DMS153 (cell line): ENCODE measurements at regions not wholly inside any gene's neighbourhood (a gene's known extent, or its start where the extent isn't known, plus 50 kb on each side); places are given as distances from the start of the nearest gene placed in this dataset.
A peak's percentile ranks its signal among the peaks of the same experiment; 100 is the strongest.

Source experiments
- DNase-seq: peaks from one replicate; lab custom pipeline; 2025; lab: John Stamatoyannopoulos, UW

GRCh38 chr9:36728651-36729520, 156.2 kb downstream of the MELK start:
- peak; percentile 63 for DNase-seq

GRCh38 chr9:36729906-36730305, 157.2 kb downstream of the MELK start:
- no peak for DNase-seq

GRCh38 chr9:36730414-36730813, 157.7 kb downstream of the MELK start:
- DNase-seq: no peak

GRCh38 chr9:36731068-36731956, 158.6 kb downstream of the MELK start:
- no peak for DNase-seq

- no peak for DNase-seq
These were observed 162.0 kb downstream of the MELK start for GRCh38 chr9:36734737-36735136.

- no peak for DNase-seq
These were observed 164.0 kb downstream of the MELK start for GRCh38 chr9:36736648-36737047.

- DNase-seq: no peak
These were observed 165.8 kb downstream of the MELK start for GRCh38 chr9:36738318-36738976.

- DNase-seq: no peak
These were observed 166.8 kb downstream of the MELK start for GRCh38 chr9:36739373-36740116.

GRCh38 chr9:36742264-36742663, 169.6 kb downstream of the MELK start:
- DNase-seq: peak; percentile 32

- DNase-seq: no peak
These were observed 172.0 kb downstream of the MELK start for GRCh38 chr9:36744678-36745077.

GRCh38 chr9:36745977-36746376, 173.3 kb downstream of the MELK start:
- DNase-seq: no peak

- DNase-seq: no peak
These were observed 173.7 kb downstream of the MELK start for GRCh38 chr9:36746415-36746814.

- DNase-seq: no peak
These were observed 175.7 kb downstream of the MELK start for GRCh38 chr9:36748322-36748899.

GRCh38 chr9:36749461-36749860, 176.8 kb downstream of the MELK start:
- DNase-seq: no peak

- no peak for DNase-seq
These were observed 177.9 kb downstream of the MELK start for GRCh38 chr9:36750630-36751029.

- no peak for DNase-seq
These were observed 182.3 kb downstream of the MELK start for GRCh38 chr9:36755019-36755418.

GRCh38 chr9:36759141-36759540, 186.4 kb downstream of the MELK start:
- DNase-seq: no peak

- no peak for DNase-seq
These were observed 187.3 kb downstream of the MELK start for GRCh38 chr9:36759976-36760375.

GRCh38 chr9:36760667-36761420, 188.1 kb downstream of the MELK start:
- DNase-seq: no peak

- peak; percentile 22 for DNase-seq
These were observed 190.3 kb downstream of the MELK start for GRCh38 chr9:36762958-36763357.

GRCh38 chr9:36763778-36764177, 191.1 kb downstream of the MELK start:
- DNase-seq: no peak
